Keratinocyte (primary cell): ENCODE measurements at regions not wholly inside any gene's neighbourhood (a gene's known extent, or its start where the extent isn't known, plus 50 kb on each side); places are given as distances from the start of the nearest gene placed in this dataset.

Source experiments
- DNase-seq: peaks from one replicate; pipeline ENCODE4 v3.0.0-alpha.2; 2011; ENCODE audit warnings: low read depth, missing footprints, low spot score
- FAIRE-seq: peaks from 2 replicates; lab custom pipeline; 2011; peaks lifted over from hg19 to GRCh38; lab: Jason Lieb, UNC
- H2AFZ ChIP-seq: 2 replicates; pipeline ENCODE4 v1.6.0; 2012; ENCODE audit warnings: low read length, control low read depth, inconsistent platforms; ENCODE audit not compliant: control insufficient read depth
- H3K27ac ChIP-seq: 2 replicates; pipeline ENCODE4 v1.5.1; 2011; ENCODE audit warnings: low read length; ENCODE audit not compliant: control insufficient read depth, insufficient read depth
- H3K27me3 ChIP-seq: 3 replicates; pipeline ENCODE4 v1.6.0; 2011; ENCODE audit warnings: low read length; ENCODE audit not compliant: control insufficient read depth, insufficient read depth; ENCODE audit errors: extremely low read depth
- H3K36me3 ChIP-seq, 2 experiments: 2 replicates in 1 of 2; 3 replicates in 1 of 2; pipeline ENCODE4 v1.5.1; 2011; ENCODE audit warnings: low read length in 2 of 2, mild to moderate bottlenecking in 1 of 2; ENCODE audit not compliant: control insufficient read depth in 2 of 2, insufficient read depth in 2 of 2; ENCODE audit errors: extremely low read depth in 1 of 2
- H3K4me1 ChIP-seq: 3 replicates; pipeline ENCODE4 v1.5.1; 2011; ENCODE audit warnings: low read length; ENCODE audit not compliant: control insufficient read depth, insufficient read depth; ENCODE audit errors: extremely low read depth
- H3K4me2 ChIP-seq: 3 replicates; pipeline ENCODE4 v1.6.0; 2011; ENCODE audit warnings: low read depth, low read length; ENCODE audit not compliant: control insufficient read depth, insufficient read depth; ENCODE audit errors: extremely low read depth
- H3K4me3 ChIP-seq, 3 experiments: fragments of 200-600 bp in 1 of 3; sonication (generic) in 1 of 3; 2 replicates in 2 of 3; 3 replicates in 1 of 3; pipeline ENCODE4 v1.5.1; 2011 to 2016; ENCODE audit warnings: low read length in 3 of 3, mild to moderate bottlenecking in 3 of 3, control low read depth in 2 of 3, inconsistent platforms in 1 of 3, low read depth in 1 of 3, mixed read lengths in 1 of 3, mixed run types in 1 of 3, moderate library complexity in 1 of 3; ENCODE audit not compliant: control insufficient read depth in 2 of 3, insufficient read depth in 2 of 3; ENCODE audit errors: extremely low read depth in 1 of 3
- H3K79me2 ChIP-seq: 2 replicates; pipeline ENCODE4 v1.6.0; 2012; ENCODE audit warnings: low read length; ENCODE audit not compliant: control insufficient read depth, insufficient read depth
- H3K9ac ChIP-seq: 3 replicates; pipeline ENCODE4 v1.6.0; 2011; ENCODE audit warnings: low read length; ENCODE audit not compliant: control insufficient read depth, insufficient read depth; ENCODE audit errors: extremely low read depth
- H3K9me1 ChIP-seq: 3 replicates; pipeline ENCODE4 v1.6.0; 2011; ENCODE audit warnings: low read length; ENCODE audit not compliant: control insufficient read depth, insufficient read depth; ENCODE audit errors: extremely low read depth
- H3K9me3 ChIP-seq: 2 replicates; pipeline ENCODE4 v1.5.1; 2012; ENCODE audit warnings: low read depth, low read length; ENCODE audit not compliant: control insufficient read depth
- H4K20me1 ChIP-seq: 3 replicates; pipeline ENCODE4 v1.6.0; 2011; ENCODE audit warnings: low read length; ENCODE audit not compliant: control insufficient read depth, insufficient read depth; ENCODE audit errors: extremely low read depth
- CTCF ChIP-seq, 3 experiments: IDR thresholded peaks in 1 of 3; conservative IDR thresholded peaks in 1 of 3; optimal IDR thresholded peaks in 1 of 3; 2 replicates in 2 of 3; 3 replicates in 1 of 3; pipeline versions ENCODE3 to v1.5.1; 2011; ENCODE audit warnings: low read length in 3 of 3, mild to moderate bottlenecking in 3 of 3, moderate library complexity in 2 of 3, control low read depth in 1 of 3, inconsistent platforms in 1 of 3; ENCODE audit not compliant: insufficient read depth in 2 of 3; ENCODE audit errors: extremely low read depth in 1 of 3
- EZH2 ChIP-seq: IDR thresholded peaks from one replicate; pipeline ENCODE4 v1.6.1; 2012; ENCODE audit warnings: inconsistent platforms, mild to moderate bottlenecking, low read length, moderate library complexity
- dilution Hi-C: fragments of 300-500 bp; cut with MboI; formaldehyde crosslinking; loops from one replicate; pipeline ENCODE4 v1.7.0; 2020; ENCODE audit warnings: low sequenced_read_pairs; ENCODE audit not compliant: extremely low pct_ligation_motif_present

- FAIRE-seq (no peak), DNase-seq (no peak)
- no peak for TF ChIP-seq EZH2
- no peak for TF ChIP-seq CTCF (optimal IDR thresholded peaks at IDR 0.05 in 1 of 3, IDR thresholded peaks at IDR 0.05 in 1 of 3, conservative IDR thresholded peaks at IDR 0.05 in 1 of 3; ENCODE audit: extremely low read depth in 1 of 3, insufficient read depth in 2 of 3, low read length in 3 of 3)
- Histone ChIP-seq H3K4me1 (no peaks in the 10 kb centered on the region), H3K79me2 (no peaks in the 10 kb centered on the region), H3K4me2 (no peak overlapping the region), H4K20me1 (no peaks in the 10 kb centered on the region), H2AFZ (no peak overlapping the region), H3K9ac (no peak overlapping the region), H3K9me1 (no peaks in the 10 kb centered on the region), H3K9me3 (no peaks in the 10 kb centered on the region), H3K4me3 (no peak overlapping the region), H3K36me3 (no peaks in the 10 kb centered on the region), H3K27me3 (peaks cover 42% of the 10 kb centered on the region), H3K27ac (no peak overlapping the region)
- dilution Hi-C loops: no loop called here
Measured at GRCh38 chr15:70400766-70401541, 303.2 kb upstream of the TLE3 start.

- DNase-seq (no peak), FAIRE-seq (no peak)
- Histone ChIP-seq H3K9me1 (no peaks in the 10 kb centered on the region), H3K27ac (no peak overlapping the region), H3K4me2 (no peak overlapping the region), H3K79me2 (no peaks in the 10 kb centered on the region), H3K9me3 (no peaks in the 10 kb centered on the region), H3K36me3 (no peaks in the 10 kb centered on the region), H4K20me1 (no peaks in the 10 kb centered on the region), H2AFZ (no peak overlapping the region), H3K9ac (no peak overlapping the region), H3K4me1 (no peaks in the 10 kb centered on the region), H3K27me3 (peaks cover 59% of the 10 kb centered on the region), H3K4me3 (no peak overlapping the region)
- dilution Hi-C loops: no loop called here
- TF ChIP-seq CTCF (optimal IDR thresholded peaks at IDR 0.05 in 1 of 3, IDR thresholded peaks at IDR 0.05 in 1 of 3, conservative IDR thresholded peaks at IDR 0.05 in 1 of 3; ENCODE audit: extremely low read depth in 1 of 3, insufficient read depth in 2 of 3, low read length in 3 of 3) (no peak), EZH2 (no peak)
Measured at GRCh38 chr15:70399204-70399603, 301.5 kb upstream of the TLE3 start.
